NCI-H2171 treated with DMSO at 0.1 percent for 48 hours (cell line): ENCODE measurements at regions not wholly inside any gene's neighbourhood (a gene's known extent, or its start where the extent isn't known, plus 50 kb on each side); places are given as distances from the start of the nearest gene placed in this dataset.

Experiments used
- DNase-seq: peaks from one replicate; lab custom pipeline; 2025; lab: John Stamatoyannopoulos, UW

- no peak for DNase-seq
Observed at GRCh38 chr2:14350856-14351255, 281.7 kb upstream of the LRATD1 start.

- DNase-seq = no peak
Observed at GRCh38 chr2:14352067-14352466, 280.4 kb upstream of the LRATD1 start.

DNA sequence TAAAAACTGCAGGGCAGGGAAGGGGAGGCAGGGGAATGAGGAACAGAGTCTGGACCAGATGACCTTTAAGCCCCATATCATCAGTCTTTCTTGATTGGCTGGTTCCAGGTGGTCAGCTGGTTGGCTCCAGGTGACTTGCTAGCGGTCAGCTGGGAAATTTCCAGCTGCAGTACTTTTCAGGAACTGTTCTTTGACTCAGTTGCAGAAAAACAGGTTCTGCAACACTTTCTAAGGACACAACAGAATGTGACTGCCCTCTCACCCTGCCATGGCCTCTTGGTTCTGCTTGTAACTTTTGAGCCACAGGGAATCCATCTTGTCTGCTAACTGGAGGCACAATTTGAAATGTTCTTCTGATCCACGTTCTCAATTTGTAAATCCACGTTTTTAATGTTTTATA, 278.3 kb upstream of the LRATD1 start:
- DNase-seq = no peak

DNA sequence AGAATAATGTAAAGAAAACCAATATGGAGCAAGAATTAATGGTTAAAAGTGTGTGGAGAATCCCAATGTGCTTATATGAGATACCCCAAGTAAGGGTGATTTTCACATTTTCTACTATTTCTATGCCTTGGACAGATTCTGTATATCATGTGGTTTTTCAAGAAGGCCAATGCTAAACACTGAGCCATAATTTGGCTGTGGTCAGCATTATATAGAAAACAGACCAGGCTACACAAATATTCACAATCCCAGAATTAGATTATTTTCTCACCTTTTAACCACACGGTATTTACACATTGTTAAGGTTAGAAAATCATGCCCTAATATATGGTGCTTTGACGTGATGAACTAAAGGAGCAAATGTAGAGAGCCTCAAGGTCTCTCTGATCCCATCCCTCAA, 277.4 kb upstream of the LRATD1 start:
- no peak for DNase-seq

GRCh38 chr2:14358339-14358738, 274.2 kb upstream of the LRATD1 start:
- no peak for DNase-seq

GRCh38 chr2:14358774-14359173, 273.7 kb upstream of the LRATD1 start:
- DNase-seq = no peak

DNA sequence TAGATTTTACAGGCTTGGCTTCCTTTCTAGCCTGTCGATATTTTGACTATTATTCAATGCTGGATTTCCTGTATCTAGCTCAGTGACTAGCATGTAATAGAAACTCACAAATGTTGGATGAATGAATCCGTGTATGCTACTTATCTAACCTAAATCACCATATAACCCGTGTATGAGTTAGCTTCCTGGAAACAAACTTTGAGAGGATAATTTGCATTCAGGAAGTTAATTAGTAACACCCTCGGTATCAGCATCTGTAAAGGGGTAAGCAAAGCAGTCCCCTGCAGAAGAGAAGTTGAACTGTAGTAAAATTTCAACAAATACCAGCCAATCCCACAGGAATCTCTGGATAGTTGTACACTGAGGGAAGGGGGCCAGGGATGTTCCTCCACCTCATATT, 269.4 kb upstream of the LRATD1 start:
- no peak for DNase-seq

- DNase-seq = no peak
Observed at GRCh38 chr2:14363976-14364375, 268.5 kb upstream of the LRATD1 start.

DNA sequence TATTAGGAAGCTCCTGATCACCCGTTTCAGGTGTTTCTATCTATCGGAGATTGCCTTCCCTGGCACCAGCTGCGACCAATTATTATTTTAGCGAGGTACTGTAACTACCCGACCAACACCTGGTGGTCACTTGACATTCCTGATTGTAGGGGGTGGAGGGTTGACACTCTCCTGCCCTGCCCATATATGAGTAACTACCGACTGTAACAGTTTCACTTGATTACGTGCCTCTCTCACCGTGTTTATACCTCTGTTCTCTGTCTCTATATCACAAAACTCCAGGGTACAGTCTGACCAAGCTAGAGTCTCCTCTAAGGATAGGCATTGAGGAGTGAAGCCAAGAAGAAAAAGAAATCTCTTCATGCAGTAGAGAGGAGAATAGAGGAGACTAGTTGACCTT, 268.0 kb upstream of the LRATD1 start:
- DNase-seq = no peak

GRCh38 chr2:14385043-14385442, 247.5 kb upstream of the LRATD1 start:
- DNase-seq = no peak

- no peak for DNase-seq
Observed at GRCh38 chr2:14387332-14387731, 245.2 kb upstream of the LRATD1 start.

- no peak for DNase-seq
Observed at GRCh38 chr2:14388724-14389123, 243.8 kb upstream of the LRATD1 start.

DNA sequence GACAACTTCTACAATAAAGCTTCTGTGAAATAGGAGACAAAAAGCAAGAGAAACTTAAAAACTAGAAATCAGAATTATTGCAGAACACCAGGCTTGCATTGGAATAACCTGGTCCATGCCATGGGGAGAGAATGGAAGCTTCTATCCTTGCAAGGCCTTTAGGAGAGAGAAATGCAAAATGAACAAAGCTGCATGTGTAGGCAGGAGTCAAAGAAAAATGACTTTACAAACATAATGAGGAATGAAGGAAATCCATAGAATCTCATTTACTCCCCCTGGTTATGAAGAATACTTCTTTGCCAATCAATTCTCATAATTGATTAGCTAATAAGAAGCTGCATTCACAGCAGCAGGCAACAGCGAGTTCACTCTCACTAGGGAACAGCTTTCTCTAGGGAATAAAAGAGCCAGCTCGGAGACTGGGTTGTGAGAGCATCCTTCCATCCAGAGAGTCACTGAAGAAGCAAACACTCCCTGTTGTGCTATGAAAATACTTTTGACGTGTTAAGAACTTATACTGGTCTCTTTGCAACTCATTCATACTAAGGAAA, 235.9 kb upstream of the LRATD1 start:
- DNase-seq = no peak

DNA sequence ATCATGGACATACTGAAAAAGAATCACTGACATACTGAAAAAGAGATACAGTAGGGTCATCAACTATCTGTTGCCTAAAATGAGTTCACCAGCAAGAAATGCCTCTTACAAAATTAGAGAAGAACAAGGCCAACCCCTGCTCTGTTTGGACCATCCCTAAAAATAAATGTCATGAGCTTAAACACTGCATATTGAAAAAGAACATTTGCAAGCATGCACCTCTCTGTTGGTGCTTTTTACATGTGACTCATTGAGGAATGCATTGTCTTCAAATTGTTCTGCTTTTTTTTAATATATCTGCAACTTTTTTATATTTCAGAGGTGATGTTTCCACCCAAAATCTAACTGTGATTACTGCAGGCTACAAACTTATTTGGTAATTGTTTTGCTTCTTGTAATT, 233.9 kb upstream of the LRATD1 start:
- DNase-seq = no peak

- no peak for DNase-seq
Observed at GRCh38 chr2:14401873-14402272, 230.6 kb upstream of the LRATD1 start.

DNA sequence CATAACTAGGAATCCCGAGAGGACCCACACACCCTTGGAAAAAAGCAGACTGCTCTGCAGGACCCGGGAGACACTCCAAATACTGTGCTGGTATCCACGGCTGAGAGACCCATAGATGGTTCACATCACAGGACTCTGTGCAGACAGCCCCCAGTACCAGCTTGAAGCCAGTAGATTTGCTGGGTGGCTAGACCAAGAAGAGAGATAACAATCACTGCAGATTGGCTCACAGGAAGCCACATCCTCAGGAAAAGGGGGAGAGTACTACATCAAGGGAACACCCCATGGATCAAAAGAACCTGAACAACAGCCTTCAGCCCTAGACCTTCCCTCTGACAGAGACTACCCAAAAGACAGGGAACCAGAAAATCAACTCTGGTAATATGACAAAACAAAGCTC, 223.8 kb upstream of the LRATD1 start:
- DNase-seq = no peak

DNA sequence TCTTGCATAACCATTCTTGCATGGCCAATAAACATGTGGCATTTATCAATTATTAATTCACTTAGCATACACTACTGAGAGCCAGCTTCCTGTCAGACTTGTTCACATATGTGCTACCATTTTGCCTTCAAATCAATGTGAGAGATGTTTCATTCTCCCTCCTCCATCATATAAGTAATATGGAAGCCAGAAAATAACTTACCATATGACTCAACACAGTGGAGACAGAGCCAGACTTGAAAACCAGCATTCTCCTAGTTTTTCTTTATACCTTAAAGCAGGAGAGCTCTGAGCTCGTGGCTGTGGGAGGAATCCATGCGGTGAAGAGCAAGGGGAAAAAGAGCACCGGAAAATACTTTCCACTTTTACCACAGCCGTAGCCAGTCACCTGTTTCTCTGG, 215.0 kb upstream of the LRATD1 start:
- no peak for DNase-seq

GRCh38 chr2:14418115-14418514, 214.4 kb upstream of the LRATD1 start:
- no peak for DNase-seq

GRCh38 chr2:14420851-14421250, 211.7 kb upstream of the LRATD1 start:
- DNase-seq = no peak

- DNase-seq = no peak
Observed at GRCh38 chr2:14422426-14422825, 210.1 kb upstream of the LRATD1 start.

DNA sequence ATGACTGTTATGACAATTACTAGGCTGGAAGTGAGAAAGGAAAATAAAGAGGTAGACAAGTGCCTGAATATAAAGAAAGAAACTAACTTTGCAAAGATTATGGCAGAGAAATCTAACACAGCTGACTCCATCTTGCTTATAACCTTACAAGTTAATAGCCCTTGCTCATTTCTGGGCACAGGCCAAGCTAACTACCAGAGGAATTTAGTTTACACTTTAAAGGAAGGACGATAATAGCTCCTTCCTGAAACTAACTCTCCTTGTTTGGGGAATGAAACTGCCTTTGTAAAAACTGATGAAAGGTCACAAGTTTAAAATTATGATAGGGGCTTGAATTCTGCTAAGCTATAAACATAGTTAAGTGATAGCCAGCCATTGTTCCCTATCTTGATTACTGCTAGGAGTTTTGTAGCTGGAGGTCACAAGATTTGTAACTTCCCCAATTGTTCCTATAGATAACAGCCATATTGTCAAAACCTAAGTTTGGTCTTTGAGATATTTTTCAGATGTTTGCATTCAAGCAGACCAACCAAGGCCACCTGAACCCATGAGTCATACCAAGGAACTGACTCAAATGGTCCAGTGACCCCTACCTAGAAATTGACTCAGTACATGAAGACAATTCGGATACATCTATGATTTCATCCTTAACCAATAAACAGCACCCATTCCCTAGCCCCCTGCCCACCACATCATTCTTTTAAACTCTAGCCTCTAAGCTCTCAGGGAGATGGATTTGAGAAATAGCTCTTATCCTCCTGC, 209.2 kb upstream of the LRATD1 start:
- no peak for DNase-seq

GRCh38 chr2:14424478-14425390, 207.8 kb upstream of the LRATD1 start:
- DNase-seq = no peak

GRCh38 chr2:14425869-14426268, 206.6 kb upstream of the LRATD1 start:
- DNase-seq = no peak
